Right atrium auricular region (tissue), 2 donors: ENCODE measurements at regions not wholly inside any gene's neighbourhood (a gene's known extent, or its start where the extent isn't known, plus 50 kb on each side); places are given as distances from the start of the nearest gene placed in this dataset.

Experiments
- DNase-seq: peaks from one replicate; pipeline ENCODE4 v3.0.0-alpha.2; 2019; ENCODE audit warnings: low spot score
- H3K27ac ChIP-seq, 2 donors: fragments of 200-600 bp; sonication (generic); 1 replicate in 1 of 2; 2 replicates in 1 of 2; pipeline ENCODE4 v1.5.1; 2016 to 2019
- H3K27me3 ChIP-seq, 2 donors: fragments of 200-600 bp; sonication (generic); one replicate each; pipeline versions ENCODE4 v1.5.1 to v1.6.0; 2017 to 2019
- H3K36me3 ChIP-seq: fragments of 200-600 bp; sonication (generic); one replicate; pipeline ENCODE4 v1.5.1; 2016
- H3K4me1 ChIP-seq, 2 donors: fragments of 200-600 bp; sonication (generic); one replicate each; pipeline versions ENCODE4 v1.5.1 to v1.6.0; 2017 to 2019
- H3K4me3 ChIP-seq, 2 donors: fragments of 200-600 bp; sonication (generic); 1 replicate in 1 of 2; 2 replicates in 1 of 2; pipeline ENCODE4 v1.5.1; 2017 to 2019; ENCODE audit warnings: mild to moderate bottlenecking in 1 of 2, moderate library complexity in 1 of 2
- H3K9me3 ChIP-seq, 2 donors: fragments of 200-600 bp; sonication (generic); one replicate each; pipeline ENCODE4 v1.5.1; 2019
- CTCF ChIP-seq, 2 donors: fragments of 200-600 bp; sonication (generic); IDR thresholded peaks; one replicate each; pipeline ENCODE4 v1.5.1; 2019; ENCODE audit warnings: antibody characterized with exemption in 2 of 2

- Histone ChIP-seq H3K9me3 (no peaks in the 10 kb centered on the region), H3K27ac (no peak overlapping the region), H3K4me1 (no peaks in the 10 kb centered on the region), H3K36me3 (no peaks in the 10 kb centered on the region), H3K4me3 (no peak overlapping the region), H3K27me3 (no peaks in the 10 kb centered on the region)
- no peak for DNase-seq
- no peak for TF ChIP-seq CTCF (IDR thresholded peaks at IDR 0.05)
These were observed 371.7 kb upstream of the FGF13 start for GRCh38 chrX:139083191-139083590.

DNA sequence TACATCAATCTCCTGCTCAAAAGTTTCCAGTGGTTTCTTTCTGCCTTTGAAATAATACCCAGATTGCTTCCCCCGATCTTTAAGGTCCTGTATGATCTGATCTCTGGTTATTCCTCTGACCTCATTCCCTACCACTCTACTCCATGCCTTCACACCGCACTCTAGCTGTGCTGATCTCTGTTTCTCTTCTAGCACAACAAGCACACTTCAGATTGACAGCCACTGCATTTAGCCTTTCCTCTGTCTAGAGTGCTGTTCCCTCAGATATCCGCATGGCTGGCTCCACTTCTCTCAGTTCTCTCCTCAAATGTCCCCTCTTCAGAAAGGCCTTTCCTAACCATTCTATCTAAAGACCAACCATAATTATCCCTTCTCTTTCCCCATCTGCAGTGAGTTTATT lies 370.4 kb upstream of the FGF13 start:
- Histone ChIP-seq H3K4me3 (no peak overlapping the region), H3K27me3 (no peaks in the 10 kb centered on the region), H3K4me1 (no peaks in the 10 kb centered on the region), H3K36me3 (no peaks in the 10 kb centered on the region), H3K27ac (no peak overlapping the region), H3K9me3 (no peaks in the 10 kb centered on the region)
- no peak for TF ChIP-seq CTCF (IDR thresholded peaks at IDR 0.05)
- no peak for DNase-seq

DNA sequence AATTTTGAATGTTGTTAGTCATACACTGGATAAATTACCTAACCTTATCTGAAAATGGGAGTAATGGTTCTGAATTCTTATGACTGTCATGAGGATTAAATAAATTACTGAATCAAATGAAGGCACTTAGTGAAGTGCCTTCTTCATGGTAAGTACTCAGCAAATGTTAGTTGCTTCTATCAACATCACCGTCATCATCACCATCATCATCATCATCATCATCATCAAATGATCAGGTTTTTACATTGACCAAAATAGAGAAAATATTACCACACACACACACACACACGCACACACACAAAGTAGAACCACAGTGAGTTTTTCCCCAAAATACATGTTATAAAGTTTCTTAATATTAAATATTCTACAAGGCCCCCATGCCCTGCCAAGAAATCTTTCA lies 368.3 kb upstream of the FGF13 start:
- no peak overlapping the region for H3K4me3 ChIP-seq
- no peak for DNase-seq
- no peak for TF ChIP-seq CTCF (IDR thresholded peaks at IDR 0.05)

GRCh38 chrX:139078761-139079280 lies 367.3 kb upstream of the FGF13 start:
- no peak overlapping the region for H3K27ac ChIP-seq
- H3K4me3 ChIP-seq: no peak overlapping the region
- no peak for TF ChIP-seq CTCF (IDR thresholded peaks at IDR 0.05)
- no peaks in the 10 kb centered on the region for H3K27me3 ChIP-seq
- H3K4me1 ChIP-seq: no peaks in the 10 kb centered on the region
- H3K9me3 ChIP-seq: no peaks in the 10 kb centered on the region
- no peak for DNase-seq
- H3K36me3 ChIP-seq: no peaks in the 10 kb centered on the region

More for the DNA sequence above, 368.3 kb upstream of the FGF13 start:
- Histone ChIP-seq H3K36me3 (no peaks in the 10 kb centered on the region), H3K27ac (no peak overlapping the region), H3K27me3 (no peaks in the 10 kb centered on the region), H3K4me1 (no peaks in the 10 kb centered on the region), H3K9me3 (no peaks in the 10 kb centered on the region)

- H3K27ac ChIP-seq: no peak overlapping the region
- no peaks in the 10 kb centered on the region for H3K9me3 ChIP-seq
- H3K27me3 ChIP-seq: no peaks in the 10 kb centered on the region
- H3K36me3 ChIP-seq: no peaks in the 10 kb centered on the region
- TF ChIP-seq CTCF (IDR thresholded peaks at IDR 0.05): no peak
- no peak for DNase-seq
- H3K4me1 ChIP-seq: no peaks in the 10 kb centered on the region
- no peak overlapping the region for H3K4me3 ChIP-seq
These were observed 366.8 kb upstream of the FGF13 start for GRCh38 chrX:139078342-139078741.
